Inflammatory macrophage treated with lipopolysaccharide for 1 hour (primary cell): ENCODE measurements at regions not wholly inside any gene's neighbourhood (a gene's known extent, or its start where the extent isn't known, plus 50 kb on each side); places are given as distances from the start of the nearest gene placed in this dataset.
"Not testable (repeated sequence)": the region's sequence is repeated elsewhere in the genome, so short reads cannot be mapped to it uniquely, and the experiment has no call there.

ENCODE experiments used
- DNase-seq, 2 donors: peaks; one replicate each; pipeline ENCODE4 v3.0.0-alpha.2; 2020 to 2022

DNA sequence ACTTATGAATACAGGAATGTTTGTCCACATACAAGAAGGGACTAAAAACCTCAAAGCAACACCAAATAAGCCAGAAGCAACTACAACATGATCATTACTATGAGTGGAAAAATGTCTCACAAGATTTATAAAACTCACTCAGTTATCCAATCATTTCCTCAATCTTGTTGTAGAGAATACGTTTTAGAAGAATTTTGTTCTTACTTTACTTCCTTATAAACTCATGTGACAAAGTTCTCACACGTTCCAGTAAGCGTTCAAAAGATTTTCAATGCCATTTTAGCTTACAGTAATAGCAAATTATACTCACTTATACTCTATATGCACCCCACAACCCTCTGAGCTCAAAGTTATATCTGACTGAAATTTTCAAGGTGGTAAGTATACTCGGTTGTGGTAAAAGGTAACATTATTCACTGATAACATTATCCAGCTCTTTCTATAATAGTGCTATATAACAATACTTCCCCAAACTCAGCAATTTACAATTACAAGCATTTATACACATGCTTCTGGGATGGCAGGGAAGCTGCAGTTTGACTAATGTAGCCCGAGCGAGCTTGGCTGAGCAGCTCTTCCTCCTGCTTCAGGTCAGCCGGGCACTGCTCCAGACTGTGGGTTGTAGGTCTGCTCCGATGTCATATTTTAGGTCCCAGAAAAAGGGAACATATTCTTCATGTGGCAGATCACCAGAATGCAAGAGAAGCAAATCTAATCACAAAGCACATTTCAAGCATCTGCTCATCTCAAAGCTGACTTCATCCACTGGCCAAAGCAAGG is 226.3 kb downstream of the RCHY1 start:
- no peak for DNase-seq

GRCh38 chr4:75285837-75286236 is 228.4 kb downstream of the RCHY1 start:
- no peak for DNase-seq

GRCh38 chr4:75284831-75285230 is 229.4 kb downstream of the RCHY1 start:
- no peak for DNase-seq

DNA sequence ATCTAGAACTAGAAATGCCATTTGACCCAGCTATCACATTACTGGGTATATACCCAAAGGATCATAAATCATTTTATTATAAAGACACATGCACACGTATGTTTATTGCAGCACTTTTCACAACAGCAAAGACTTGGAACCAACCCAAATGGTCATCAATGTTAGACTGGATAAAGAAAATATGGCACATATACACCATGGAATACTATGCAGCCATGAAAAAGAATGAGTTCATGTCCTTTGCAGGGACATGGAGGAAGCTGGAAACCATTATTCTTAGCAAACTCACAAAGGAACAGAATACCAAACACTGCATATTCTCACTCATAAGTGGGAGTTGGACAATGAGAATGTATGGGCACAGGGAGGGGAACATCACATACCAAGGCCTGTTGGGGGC is 233.7 kb downstream of the RCHY1 start:
- DNase-seq, result not testable (repeated sequence)

- no peak for DNase-seq
Observed at GRCh38 chr4:75259306-75259705, 254.9 kb downstream of the RCHY1 start.

DNA sequence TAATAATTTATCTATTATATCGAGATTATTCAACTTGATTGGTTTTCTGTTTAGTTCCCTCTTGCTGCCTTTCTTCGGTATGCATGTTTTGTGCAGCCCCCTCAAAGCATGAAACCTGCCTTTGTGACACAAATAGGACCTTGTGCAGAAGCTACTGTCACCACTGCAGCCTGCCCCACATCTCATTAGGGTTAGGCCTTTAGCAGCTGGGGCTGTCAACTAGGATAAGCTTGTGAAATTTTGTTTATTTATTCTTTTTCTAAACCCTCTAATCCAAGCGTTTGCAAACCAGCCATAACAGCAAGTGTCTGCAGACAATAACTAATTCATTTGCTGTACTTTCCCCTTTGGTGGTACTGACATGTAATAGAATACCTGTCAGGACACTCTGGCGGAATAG is 258.9 kb downstream of the RCHY1 start:
- no peak for DNase-seq

GRCh38 chr4:75254745-75255144 is 259.5 kb downstream of the RCHY1 start:
- DNase-seq, result no peak

DNA sequence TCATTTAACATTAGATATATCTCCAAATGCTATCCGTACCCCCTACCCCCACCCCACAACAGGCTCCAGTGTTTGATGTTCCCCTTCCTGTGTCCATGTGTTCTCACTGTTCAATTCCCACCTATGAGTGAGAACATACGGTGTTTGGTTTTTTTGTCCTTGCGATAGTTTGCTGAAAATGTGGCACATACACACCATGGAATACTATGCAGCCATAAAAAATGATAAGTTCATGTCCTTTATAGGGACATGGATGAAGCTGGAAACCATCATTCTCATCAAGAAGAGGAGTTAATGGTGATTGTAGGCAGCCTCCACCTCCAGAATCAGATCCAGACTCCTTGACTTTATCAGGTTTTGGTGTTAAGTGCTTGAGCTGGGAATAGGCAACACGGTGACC is 261.1 kb downstream of the RCHY1 start:
- DNase-seq, result not testable (repeated sequence)

DNA sequence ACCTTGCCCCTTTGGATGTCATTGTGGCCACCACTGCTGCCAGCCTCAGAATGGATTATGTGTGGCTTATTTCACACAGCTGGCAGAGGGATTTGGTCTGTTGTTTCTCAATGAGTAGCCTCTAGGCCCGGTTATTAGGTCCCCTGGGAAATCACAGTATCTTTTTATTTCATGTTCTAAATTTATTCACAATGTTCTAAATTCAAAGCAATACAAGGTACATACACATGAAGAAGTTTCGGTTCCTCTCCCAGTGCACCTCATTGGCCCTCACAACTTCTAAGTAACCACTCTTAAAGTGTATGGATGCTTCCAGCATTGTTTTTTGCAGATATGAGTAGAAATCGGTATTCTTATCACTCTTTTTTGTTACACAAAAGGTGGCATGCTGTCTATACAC is 262.7 kb downstream of the RCHY1 start:
- DNase-seq, result no peak

DNA sequence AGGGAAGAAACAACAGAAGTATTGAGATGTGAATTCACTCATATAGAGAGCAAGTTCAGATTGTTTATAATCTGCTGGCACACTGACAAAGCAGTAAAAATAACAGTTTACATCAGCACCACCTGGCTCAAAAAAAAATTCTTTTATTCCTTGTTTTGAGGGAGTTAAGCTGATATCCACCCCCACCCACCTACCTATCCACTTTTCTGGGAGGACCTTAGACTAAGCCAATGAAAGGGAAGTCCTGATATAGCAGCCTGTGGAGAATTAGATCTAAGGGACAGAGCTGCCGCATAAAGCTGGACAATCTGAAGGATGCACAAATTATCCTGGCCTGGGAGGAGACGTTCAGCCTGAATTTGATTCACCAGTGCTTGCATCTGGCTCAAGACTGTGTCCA is 264.5 kb downstream of the RCHY1 start:
- DNase-seq, result no peak

GRCh38 chr4:75248770-75249407 is 265.3 kb downstream of the RCHY1 start:
- DNase-seq, result no peak

GRCh38 chr4:75244325-75244724 is 269.9 kb downstream of the RCHY1 start:
- no peak for DNase-seq

- no peak for DNase-seq
Observed at GRCh38 chr4:75243570-75243969, 270.6 kb downstream of the RCHY1 start.

- no peak for DNase-seq
Observed at GRCh38 chr4:75235359-75235951, 278.7 kb downstream of the RCHY1 start.

DNA sequence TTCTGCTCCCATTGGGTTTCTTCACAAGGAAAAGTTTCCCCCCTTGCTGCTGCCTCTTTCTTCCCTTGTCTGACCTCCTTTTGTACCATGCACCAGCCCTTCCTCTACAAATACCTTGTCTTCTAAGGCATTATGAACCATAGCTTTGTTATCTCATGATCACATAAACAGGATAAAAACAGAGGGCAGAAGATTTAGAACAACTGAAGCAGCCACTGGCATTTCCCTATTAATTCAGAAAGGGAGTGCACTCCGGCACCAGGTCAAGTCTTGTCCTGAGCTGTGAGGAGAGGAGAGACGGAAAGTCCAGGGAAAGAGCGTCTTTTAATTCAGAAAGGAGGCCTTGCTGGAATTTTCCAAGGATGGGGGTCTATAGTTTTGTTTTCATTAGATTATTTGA is 281.7 kb downstream of the RCHY1 start:
- DNase-seq, result no peak

- DNase-seq, result no peak
Observed at GRCh38 chr4:75229806-75230570, 284.2 kb downstream of the RCHY1 start.

DNA sequence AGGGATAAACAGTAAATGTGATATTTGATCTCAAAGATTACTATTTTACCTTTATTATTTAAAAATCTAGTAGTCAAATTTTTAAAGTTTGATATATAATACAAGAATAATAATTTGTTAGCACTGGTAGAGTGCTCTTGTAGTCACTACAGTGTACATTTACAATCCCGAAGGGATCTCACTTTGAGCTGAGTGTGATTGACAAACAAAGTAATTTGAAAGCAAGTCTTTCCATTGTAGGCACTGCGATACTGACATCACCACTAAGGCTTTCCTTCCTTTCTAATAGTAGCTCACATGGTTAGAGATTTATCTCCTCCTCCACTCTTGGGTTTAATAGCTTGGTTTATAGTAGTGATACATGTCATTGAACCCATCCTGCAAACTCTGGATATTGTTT is 280.6 kb downstream of the PARM1 start:
- DNase-seq, result no peak

- no peak for DNase-seq
Observed at GRCh38 chr4:75211422-75211821, 278.5 kb downstream of the PARM1 start.

- no peak for DNase-seq
Observed at GRCh38 chr4:75207902-75208301, 275.0 kb downstream of the PARM1 start.

- DNase-seq, result no peak
Observed at GRCh38 chr4:75195111-75195510, 262.2 kb downstream of the PARM1 start.

DNA sequence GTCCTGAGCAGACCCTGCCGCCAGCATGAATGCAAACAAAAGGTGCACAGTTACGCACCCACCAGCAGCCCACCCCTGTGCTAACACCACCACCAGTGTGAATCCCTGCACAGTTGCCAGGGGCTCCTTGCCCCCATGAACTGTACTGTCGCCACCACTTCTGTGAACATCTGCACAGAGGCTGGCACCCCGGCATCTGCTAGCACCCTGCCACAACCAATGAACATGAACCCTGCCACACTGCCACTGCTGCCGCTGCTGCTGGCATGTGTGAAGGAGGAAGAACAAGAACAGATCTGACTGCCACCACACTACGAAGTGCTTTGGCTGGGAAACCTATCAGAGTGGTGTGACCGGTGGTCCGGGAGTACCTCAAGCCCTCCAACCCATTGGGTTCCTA is 261.3 kb downstream of the PARM1 start:
- no peak for DNase-seq

DNA sequence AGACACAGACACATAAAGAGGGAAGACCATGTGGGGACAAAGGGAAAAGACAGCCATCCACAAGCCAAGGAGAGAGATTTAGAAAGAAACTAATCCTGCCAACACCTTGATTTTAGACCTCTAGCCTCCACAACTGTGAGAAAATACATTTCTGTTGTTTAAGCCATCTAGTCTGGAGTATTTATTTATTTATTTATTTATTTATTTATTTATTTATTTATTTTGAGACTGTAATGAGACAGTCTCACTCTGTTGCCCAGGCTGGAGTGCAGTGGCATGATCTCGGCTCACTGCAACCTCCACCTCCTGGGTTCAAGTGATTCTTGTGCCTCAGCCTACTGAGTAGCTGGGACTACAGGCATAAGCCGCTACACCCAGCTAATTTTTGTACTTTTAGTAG is 259.3 kb downstream of the PARM1 start:
- not testable (repeated sequence) for DNase-seq

DNA sequence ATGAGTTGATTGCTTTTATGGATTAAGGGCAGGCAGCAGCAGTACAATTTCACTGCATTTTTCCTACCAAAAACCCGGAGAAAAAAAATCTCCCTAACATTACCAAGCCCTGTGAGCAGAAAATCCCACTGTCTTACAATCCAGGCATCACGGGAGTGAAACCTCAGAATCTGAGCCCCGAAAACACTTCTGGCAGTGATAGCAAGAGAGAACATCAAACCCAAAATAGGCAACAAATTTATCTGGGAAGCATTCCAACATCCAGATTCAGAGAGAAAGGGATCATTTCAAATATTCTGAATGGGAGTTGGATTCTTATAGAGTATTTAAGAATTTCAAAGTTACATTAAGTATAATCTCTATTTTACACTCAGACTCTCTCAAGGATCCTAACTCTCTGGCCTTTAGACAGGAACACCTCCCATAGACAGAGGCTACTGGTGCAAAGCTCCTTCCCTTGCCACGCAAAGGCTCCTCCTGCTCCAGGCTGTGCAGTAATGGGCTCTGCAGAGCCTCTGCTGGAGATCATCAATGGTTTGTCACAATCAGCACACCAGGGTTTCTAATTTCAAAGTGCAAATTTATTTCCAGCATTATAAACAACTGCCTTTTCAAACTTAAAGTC is 256.9 kb downstream of the PARM1 start:
- no peak for DNase-seq
